ENCODE measurements at regions not wholly inside any gene's neighbourhood (a gene's known extent, or its start where the extent isn't known, plus 50 kb on each side); places are given as distances from the start of the nearest gene placed in this dataset.

DNA sequence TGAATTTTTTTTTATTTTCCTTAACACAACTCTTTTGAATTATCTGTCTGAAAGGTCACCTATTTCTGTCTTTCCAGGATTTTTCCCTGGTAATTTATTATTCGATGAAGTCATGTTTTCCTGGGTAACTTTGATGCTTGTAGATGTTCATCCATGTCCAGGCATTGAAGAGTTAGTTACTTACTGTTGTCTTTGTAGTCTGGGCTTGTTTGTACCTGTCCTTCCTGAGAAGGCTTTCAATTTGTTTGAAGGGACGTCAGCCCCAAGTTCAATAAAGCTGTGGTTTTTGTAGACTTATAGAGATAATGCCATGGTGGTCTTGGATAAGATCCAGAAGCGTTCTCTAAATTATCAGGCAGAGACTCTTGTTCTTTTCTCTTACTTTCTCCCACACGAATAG is 252.4 kb upstream of the ARHGAP24 start:
- DNase-seq (ENCODE audit: low read depth) = no peak
- TF ChIP-seq CTCF (IDR thresholded peaks at IDR 0.05; ENCODE audit: low read depth, low read length, missing control alignments) = no peak
- no peak overlapping the region for H3K4me3 ChIP-seq (ENCODE audit: low read depth, low read length)
- in situ Hi-C loops (cut with HindIII; ENCODE audit: low sequenced_read_pairs) = no loop called here

GRCh38 chr4:85228264-85228663 is 246.7 kb upstream of the ARHGAP24 start:
- in situ Hi-C loops (cut with HindIII; ENCODE audit: low sequenced_read_pairs) = no loop called here
- H3K4me3 ChIP-seq (ENCODE audit: low read depth, low read length) = no peak overlapping the region
- no peak for DNase-seq (ENCODE audit: low read depth)
- TF ChIP-seq CTCF (IDR thresholded peaks at IDR 0.05; ENCODE audit: low read depth, low read length, missing control alignments) = no peak

DNA sequence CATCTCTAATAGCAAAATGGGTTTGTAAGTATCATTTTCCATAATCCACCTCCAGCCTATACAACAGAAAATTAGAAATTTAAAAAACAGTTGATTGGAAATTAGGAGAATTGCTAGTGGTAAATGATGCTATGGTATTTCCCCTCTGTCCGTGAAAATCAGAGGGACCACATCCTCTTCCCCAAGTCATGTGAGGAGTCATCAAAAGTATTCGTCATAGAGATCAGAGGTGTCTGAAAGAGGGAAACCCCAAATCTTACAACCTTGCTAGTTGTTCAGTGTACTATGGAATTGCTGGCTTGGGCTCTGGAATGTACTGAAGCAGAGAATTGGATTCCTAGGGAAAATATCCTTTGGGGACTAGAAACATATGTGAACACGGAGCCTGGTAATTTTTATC is 241.4 kb upstream of the ARHGAP24 start:
- TF ChIP-seq CTCF (IDR thresholded peaks at IDR 0.05; ENCODE audit: low read depth, low read length, missing control alignments) = no peak
- in situ Hi-C loops (cut with HindIII; ENCODE audit: low sequenced_read_pairs) = no loop called here
- H3K4me3 ChIP-seq (ENCODE audit: low read depth, low read length) = no peak overlapping the region
- no peak for DNase-seq (ENCODE audit: low read depth)

DNA sequence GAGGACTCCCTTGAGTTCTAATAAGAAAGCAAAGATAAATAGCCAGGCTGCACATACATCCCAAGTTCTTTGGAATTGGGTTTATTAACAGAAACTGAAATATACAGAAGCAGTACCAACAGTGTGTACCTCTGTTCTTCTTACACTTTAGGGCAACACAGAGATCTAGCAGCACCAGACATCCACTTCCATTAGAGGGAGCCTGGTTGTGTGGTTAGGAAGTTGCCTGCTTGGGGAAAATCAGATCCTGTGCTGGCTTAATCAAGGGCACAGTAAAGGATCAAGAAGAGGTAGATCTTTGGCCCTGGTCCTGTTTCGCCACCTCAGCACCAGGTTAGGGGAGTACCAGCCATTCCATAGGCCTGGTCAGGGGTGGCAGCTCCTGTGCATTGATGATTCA is 231.1 kb upstream of the ARHGAP24 start:
- no peak overlapping the region for H3K4me3 ChIP-seq (ENCODE audit: low read depth, low read length)
- in situ Hi-C loops (cut with HindIII; ENCODE audit: low sequenced_read_pairs) = no loop called here
- TF ChIP-seq CTCF (IDR thresholded peaks at IDR 0.05; ENCODE audit: low read depth, low read length, missing control alignments) = no peak
- no peak for DNase-seq (ENCODE audit: low read depth)

DNA sequence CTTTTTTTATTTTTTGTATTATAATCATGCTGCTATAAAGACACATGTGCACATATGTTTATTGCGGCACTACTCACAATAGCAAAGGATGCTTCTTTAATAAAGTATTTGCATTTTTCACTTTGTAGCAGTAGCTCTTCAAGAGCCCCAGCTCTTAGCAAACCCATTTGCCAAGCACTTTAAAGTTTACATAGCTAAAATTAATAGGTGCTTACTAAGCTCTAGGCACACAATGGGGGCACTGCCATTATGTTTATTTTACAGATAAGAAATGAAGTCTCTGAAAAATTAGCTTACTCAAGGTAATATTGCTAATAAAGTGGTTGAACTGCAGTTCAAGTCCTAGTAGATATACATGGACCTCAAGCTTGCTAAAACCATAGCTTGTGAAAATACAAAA is 230.3 kb upstream of the ARHGAP24 start:
- in situ Hi-C loops (cut with HindIII; ENCODE audit: low sequenced_read_pairs) = no loop called here
- no peak for TF ChIP-seq CTCF (IDR thresholded peaks at IDR 0.05; ENCODE audit: low read depth, low read length, missing control alignments)
- DNase-seq (ENCODE audit: low read depth) = no peak
- no peak overlapping the region for H3K4me3 ChIP-seq (ENCODE audit: low read depth, low read length)

- H3K4me3 ChIP-seq (ENCODE audit: low read depth, low read length) = no peak overlapping the region
- no peak for DNase-seq (ENCODE audit: low read depth)
- in situ Hi-C loops (cut with HindIII; ENCODE audit: low sequenced_read_pairs) = no loop called here
- no peak for TF ChIP-seq CTCF (IDR thresholded peaks at IDR 0.05; ENCODE audit: low read depth, low read length, missing control alignments)
Observed at GRCh38 chr4:85246055-85246454, 228.9 kb upstream of the ARHGAP24 start.

- no peak for DNase-seq (ENCODE audit: low read depth)
- no peak for TF ChIP-seq CTCF (IDR thresholded peaks at IDR 0.05; ENCODE audit: low read depth, low read length, missing control alignments)
- no peak overlapping the region for H3K4me3 ChIP-seq (ENCODE audit: low read depth, low read length)
- in situ Hi-C loops (cut with HindIII; ENCODE audit: low sequenced_read_pairs) = no loop called here
Observed at GRCh38 chr4:85250852-85251251, 224.1 kb upstream of the ARHGAP24 start.
